T-cell (primary cell): ENCODE measurements at regions not wholly inside any gene's neighbourhood (a gene's known extent, or its start where the extent isn't known, plus 50 kb on each side); places are given as distances from the start of the nearest gene placed in this dataset.
"Not testable (repeated sequence)": the region's sequence is repeated elsewhere in the genome, so short reads cannot be mapped to it uniquely, and the experiment has no call there.

Experiments used
- ATAC-seq, 4 experiments: fragments of 200-7000 bp in 3 of 4; fragments of 150-1000 bp in 1 of 4; cut with Tn5 transposase; replicated peaks in 1 of 4; 1 replicate in 3 of 4; 2 replicates in 1 of 4; pipeline ENCODE4 v1.10.0; 2021; ENCODE audit warnings: moderate library complexity in 3 of 4, mild to moderate bottlenecking in 2 of 4, moderate number of reproducible peaks in 1 of 4
- CTCF ChIA-PET, 2 donors: fragments of 300-600 bp; sonication (Branson Sonifier 250); formaldehyde crosslinking; loops; one replicate each; lab custom pipeline; 2022; ENCODE audit warnings: antibody characterized with exemption in 2 of 2; lab: Charles Lee
- POLR2A ChIA-PET, 2 donors: fragments of 300-600 bp; sonication (Branson Sonifier 250); formaldehyde crosslinking; loops; one replicate each; lab custom pipeline; 2022; ENCODE audit warnings: antibody characterized with exemption in 2 of 2; lab: Charles Lee
- DNase-seq, 35 experiments: peaks; one replicate each; pipeline versions ENCODE4 v3.0.0 to v3.0.0-alpha.2; 2013 to 2023
- H3K27ac ChIP-seq: one replicate; pipeline ENCODE4 v1.5.1; 2013; ENCODE audit warnings: low read length
- H3K27me3 ChIP-seq, 2 experiments: replicated peaks in 1 of 2; 1 replicate in 1 of 2; 2 replicates in 1 of 2; pipeline versions ENCODE4 v1.6.1 to v1.7.0; 2013; ENCODE audit warnings: low read length in 1 of 2, mixed read lengths in 1 of 2; ENCODE audit not compliant: control insufficient read depth in 2 of 2, insufficient read depth in 2 of 2; ENCODE audit errors: extremely low read depth in 1 of 2
- H3K36me3 ChIP-seq, 2 donors: 1 replicate in 1 of 2; 2 replicates in 1 of 2; pipeline versions ENCODE4 v1.6.1 to v1.7.0; 2013; ENCODE audit warnings: low read length in 1 of 2; ENCODE audit not compliant: control insufficient read depth in 2 of 2, insufficient read depth in 1 of 2; ENCODE audit errors: extremely low read depth in 1 of 2
- H3K4me1 ChIP-seq, 2 experiments: 1 replicate in 1 of 2; 2 replicates in 1 of 2; pipeline versions ENCODE4 v1.6.1 to v1.7.0; 2013; ENCODE audit warnings: low read length in 2 of 2, mixed read lengths in 1 of 2; ENCODE audit not compliant: insufficient read depth in 2 of 2, control insufficient read depth in 1 of 2; ENCODE audit errors: extremely low read depth in 1 of 2
- H3K4me3 ChIP-seq, 2 donors: 1 replicate in 1 of 2; 2 replicates in 1 of 2; pipeline versions ENCODE4 v1.5.1 to v1.7.0; 2013; ENCODE audit warnings: mild to moderate bottlenecking in 2 of 2, low read length in 1 of 2, moderate library complexity in 1 of 2; ENCODE audit not compliant: control insufficient read depth in 1 of 2; ENCODE audit errors: extremely low read depth in 1 of 2
- H3K9me3 ChIP-seq: 2 replicates; pipeline ENCODE4 v1.7.0; 2013
- H3K27ac Mint-ChIP-seq, 2 donors: one replicate each; pipeline ENCODE4 v1.8.0; 2020 to 2021; ENCODE audit warnings: mild to moderate bottlenecking in 2 of 2, mixed read lengths in 2 of 2
- H3K27me3 Mint-ChIP-seq, 2 donors: one replicate each; pipeline ENCODE4 v1.8.0; 2021 to 2022; ENCODE audit warnings: mixed read lengths in 2 of 2
- H3K36me3 Mint-ChIP-seq: one replicate; pipeline ENCODE4 v1.8.0; 2021; ENCODE audit warnings: mixed read lengths
- H3K4me1 Mint-ChIP-seq, 3 donors: one replicate each; pipeline ENCODE4 v1.8.0; 2020 to 2022; ENCODE audit warnings: mixed read lengths in 3 of 3, mild to moderate bottlenecking in 1 of 3
- H3K4me3 Mint-ChIP-seq, 3 donors: one replicate each; pipeline ENCODE4 v1.8.0; 2020 to 2022; ENCODE audit warnings: mild to moderate bottlenecking in 3 of 3, mixed read lengths in 3 of 3, moderate library complexity in 3 of 3
- H3K9me3 Mint-ChIP-seq, 3 donors: one replicate each; pipeline ENCODE4 v1.8.0; 2020 to 2022; ENCODE audit warnings: mixed read lengths in 3 of 3
- WGBS: methylation state at CpG from one replicate; pipeline ENCODE4 v1.1.5; 2013; ENCODE audit warnings: missing lambda C conversion rate; ENCODE audit not compliant: insufficient coverage; 5-methylcytosine and 5-hydroxymethylcytosine counted together

DNA sequence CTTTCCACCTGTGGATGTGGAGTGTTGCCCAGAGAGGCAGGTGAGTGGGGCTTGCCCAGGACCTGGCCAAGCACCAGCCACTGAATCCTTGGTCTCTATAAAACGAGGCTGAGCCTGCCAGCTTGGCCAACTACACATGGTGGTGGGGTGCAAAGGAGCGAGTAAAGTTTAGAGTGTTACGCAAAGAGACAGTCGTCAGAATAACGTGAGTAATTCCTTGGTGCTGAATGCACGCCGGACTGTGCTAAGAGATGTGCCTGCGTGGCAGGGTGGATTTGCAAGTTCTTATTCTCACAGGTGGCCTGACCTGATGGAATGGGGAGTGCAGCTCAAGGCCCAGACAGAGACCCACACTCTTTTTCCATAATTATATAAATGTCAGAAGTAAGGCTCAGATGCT lies 88.6 kb upstream of the B3GAT1 start:
- Histone ChIP-seq H3K27ac (no peak overlapping the region), H3K27me3 (peaks cover 0 to 31% of the 10 kb centered on the region in 2 experiments), H3K36me3 (no peaks in the 10 kb centered on the region), H3K9me3 (no peaks in the 10 kb centered on the region), H3K4me3 (no peak overlapping the region), H3K4me1 (no peaks in the 10 kb centered on the region)
- DNase-seq (no peak), ATAC-seq (no peak)
- 81% methylated on average over 7 of the region's 8 CpGs for WGBS
- Mint-ChIP-seq H3K4me1 (no peaks in the 10 kb centered on the region), H3K27ac (no peak overlapping the region), H3K36me3 (no peaks in the 10 kb centered on the region), H3K27me3 (peaks cover 27 to 28% of the 10 kb centered on the region in 2 donors), H3K4me3 (no peak overlapping the region), H3K9me3 (peaks cover 0 to 12% (median 7%) of the 10 kb centered on the region in 3 donors)
- ChIA-PET POLR2A (no interaction called here), CTCF (no interaction called here)

DNA sequence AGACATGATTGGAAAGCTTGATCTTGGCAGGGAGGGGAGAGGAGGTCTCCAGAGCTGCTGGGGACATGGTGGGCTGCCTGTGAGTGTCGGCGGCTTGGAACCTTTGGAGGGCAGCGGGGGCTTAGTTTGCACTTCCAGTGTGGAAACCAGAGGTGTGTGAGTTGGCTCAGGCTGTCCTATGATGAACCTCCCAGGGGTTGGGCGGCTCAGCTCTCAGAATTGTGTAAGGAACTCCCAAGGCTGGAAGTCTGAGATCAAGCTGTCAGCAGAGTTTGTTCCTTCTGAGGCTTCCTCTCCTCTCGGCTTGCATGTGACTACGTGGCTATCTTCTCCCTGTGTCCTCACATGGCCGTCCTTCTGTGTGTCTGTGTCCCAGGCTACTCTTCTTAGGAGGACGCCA lies 87.9 kb upstream of the B3GAT1 start:
- H3K9me3 Mint-ChIP-seq = peaks cover 5 to 17% (median 13%) of the 10 kb centered on the region in 3 donors
- H3K36me3 Mint-ChIP-seq = no peaks in the 10 kb centered on the region
- ChIA-PET POLR2A (no interaction called here), CTCF (no interaction called here)
- ATAC-seq = no peak
- Histone ChIP-seq H3K4me3 (no peak overlapping the region), H3K4me1 (no peaks in the 10 kb centered on the region), H3K36me3 (no peaks in the 10 kb centered on the region), H3K27me3 (peaks cover 0 to 31% of the 10 kb centered on the region in 2 experiments), H3K9me3 (no peaks in the 10 kb centered on the region), H3K27ac (no peak overlapping the region)
- peaks cover 31 to 32% of the 10 kb centered on the region in 2 donors for H3K27me3 Mint-ChIP-seq
- H3K27ac Mint-ChIP-seq = no peak overlapping the region
- H3K4me1 Mint-ChIP-seq = no peaks in the 10 kb centered on the region
- DNase-seq = no peak
- H3K4me3 Mint-ChIP-seq = no peak overlapping the region
- 75% methylated on average over 8 of the region's 8 CpGs for WGBS

DNA sequence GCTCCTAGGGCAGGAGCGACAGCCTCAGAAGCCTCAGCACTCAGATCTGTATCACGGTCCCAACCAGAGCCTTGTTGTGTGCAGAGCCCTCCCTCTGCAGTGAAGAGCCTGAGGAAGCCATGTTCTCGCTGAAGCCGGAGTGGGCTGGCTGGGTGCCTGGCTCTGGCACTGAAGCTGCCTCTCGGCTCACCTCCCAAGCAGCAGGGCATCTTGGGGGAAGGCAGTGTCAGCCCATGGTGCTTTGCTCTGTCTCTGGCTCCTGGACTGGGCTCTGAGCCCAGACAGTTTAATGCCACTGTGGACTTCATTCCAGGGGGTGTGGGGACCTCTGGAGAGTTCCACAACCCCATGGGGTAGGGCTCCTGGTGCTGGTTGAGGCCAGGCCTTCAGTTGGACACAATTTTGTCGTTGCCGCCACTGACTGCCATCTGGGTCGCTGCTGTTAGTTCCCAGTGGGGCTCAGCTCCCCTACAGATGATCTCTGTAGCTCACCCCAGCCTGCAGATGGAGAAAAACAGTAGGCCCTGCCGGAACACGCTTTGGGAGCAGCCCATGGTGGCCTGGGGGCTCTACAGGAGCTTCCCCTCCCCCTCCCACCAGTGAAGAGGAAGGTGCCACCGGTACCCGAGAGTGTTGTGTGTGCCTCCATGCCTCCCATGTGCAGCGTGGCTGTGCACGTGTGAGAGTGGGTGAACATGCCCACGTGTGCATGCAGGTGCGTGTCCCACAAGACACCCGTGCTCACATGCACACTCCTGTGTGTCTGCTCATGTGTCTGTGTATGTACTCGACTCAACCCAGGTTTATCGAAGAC lies 86.5 kb upstream of the B3GAT1 start:
- Histone ChIP-seq H3K4me3 (no peak overlapping the region), H3K4me1 (no peaks in the 10 kb centered on the region), H3K27me3 (peaks cover 0 to 30% of the 10 kb centered on the region in 2 experiments), H3K36me3 (no peaks in the 10 kb centered on the region), H3K9me3 (no peaks in the 10 kb centered on the region), H3K27ac (no peak overlapping the region)
- ATAC-seq (no peak), DNase-seq (no peak)
- Mint-ChIP-seq H3K4me1 (no peaks in the 10 kb centered on the region), H3K27me3 (peaks cover 22 to 27% of the 10 kb centered on the region in 2 donors), H3K4me3 (no peak overlapping the region), H3K9me3 (peaks cover 6 to 21% (median 15%) of the 10 kb centered on the region in 3 donors), H3K36me3 (no peaks in the 10 kb centered on the region), H3K27ac (no peak overlapping the region)
- CTCF ChIA-PET = interaction anchor here in 1 of 2 donors (0.6 kb wide), 1 partner anchor 20 kb away, joined by 3 read pairs; no protein-coding TSS in a partner anchor
- POLR2A ChIA-PET = no interaction called here
- 89% methylated on average over 15 of the region's 19 CpGs for WGBS

DNA sequence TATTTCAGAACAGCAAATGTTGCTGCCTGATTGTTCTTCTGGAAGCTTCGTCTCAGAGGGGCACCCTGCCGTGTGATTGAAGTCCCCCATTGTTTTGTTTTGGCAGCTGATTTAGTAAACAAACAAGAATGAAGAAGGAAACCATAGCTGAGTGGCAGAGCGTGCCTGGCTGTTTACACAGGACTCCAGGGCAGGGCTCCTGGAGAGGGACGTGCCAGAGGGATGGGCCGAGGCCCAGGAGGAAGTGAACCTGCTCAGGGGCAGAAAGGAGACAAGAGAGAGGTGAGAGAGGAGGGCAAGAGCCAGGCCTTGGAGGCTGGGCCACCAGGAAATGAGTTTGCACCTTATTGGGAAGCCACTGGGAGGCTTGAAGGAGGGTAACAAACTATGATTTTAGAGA lies 85.5 kb upstream of the B3GAT1 start:
- ATAC-seq (no peak), DNase-seq (no peak)
- Histone ChIP-seq H3K27ac (no peak overlapping the region), H3K4me3 (no peak overlapping the region), H3K4me1 (no peaks in the 10 kb centered on the region), H3K36me3 (no peaks in the 10 kb centered on the region), H3K9me3 (no peaks in the 10 kb centered on the region), H3K27me3 (peaks cover 0 to 23% of the 10 kb centered on the region in 2 experiments)
- ChIA-PET CTCF (interaction anchor here in 1 of 2 donors (0.6 kb wide), 1 partner anchor 19 kb away, joined by 3 read pairs; no protein-coding TSS in a partner anchor), POLR2A (no interaction called here)
- Mint-ChIP-seq H3K27ac (no peak overlapping the region), H3K36me3 (no peaks in the 10 kb centered on the region), H3K4me1 (no peaks in the 10 kb centered on the region), H3K9me3 (peaks cover 10 to 21% (median 20%) of the 10 kb centered on the region in 3 donors), H3K4me3 (no peak overlapping the region), H3K27me3 (peaks cover 18 to 21% of the 10 kb centered on the region in 2 donors)
- WGBS = 35% methylated on average over 5 of the region's 5 CpGs

DNA sequence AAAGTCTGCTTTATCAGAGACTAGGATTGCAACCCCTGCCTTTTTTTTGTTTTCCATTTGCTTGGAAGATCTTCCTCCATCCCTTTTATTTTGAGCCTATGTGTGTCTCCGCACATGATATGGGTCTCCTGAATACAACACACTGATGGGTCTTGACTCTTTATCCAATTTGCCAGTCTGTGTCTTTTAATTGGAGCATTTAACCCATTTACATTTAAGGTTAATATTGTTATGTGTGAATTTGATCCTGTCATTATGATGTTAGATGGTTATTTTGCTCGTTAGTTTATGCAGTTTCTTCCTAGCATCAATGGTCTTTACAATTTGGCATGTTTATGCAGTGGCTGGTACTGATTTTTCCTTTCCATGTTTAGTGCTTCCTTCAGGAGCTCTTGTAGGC lies 84.0 kb upstream of the B3GAT1 start:
- DNase-seq, H3K4me3 ChIP-seq, H3K4me3 Mint-ChIP-seq, CTCF ChIA-PET, H3K27ac ChIP-seq, H3K27ac Mint-ChIP-seq, POLR2A ChIA-PET, H3K9me3 ChIP-seq, H3K4me1 Mint-ChIP-seq, H3K4me1 ChIP-seq, H3K36me3 Mint-ChIP-seq, H3K36me3 ChIP-seq, ATAC-seq: not testable (repeated sequence)
- peaks cover 0 to 20% of the 10 kb centered on the region in 2 experiments for H3K27me3 ChIP-seq
- Mint-ChIP-seq H3K27me3 (peaks cover 14 to 15% of the 10 kb centered on the region in 2 donors), H3K9me3 (peaks cover 10 to 21% (median 20%) of the 10 kb centered on the region in 3 donors)
- no CpG with 5 or more reads among the region's 2 CpGs for WGBS

DNA sequence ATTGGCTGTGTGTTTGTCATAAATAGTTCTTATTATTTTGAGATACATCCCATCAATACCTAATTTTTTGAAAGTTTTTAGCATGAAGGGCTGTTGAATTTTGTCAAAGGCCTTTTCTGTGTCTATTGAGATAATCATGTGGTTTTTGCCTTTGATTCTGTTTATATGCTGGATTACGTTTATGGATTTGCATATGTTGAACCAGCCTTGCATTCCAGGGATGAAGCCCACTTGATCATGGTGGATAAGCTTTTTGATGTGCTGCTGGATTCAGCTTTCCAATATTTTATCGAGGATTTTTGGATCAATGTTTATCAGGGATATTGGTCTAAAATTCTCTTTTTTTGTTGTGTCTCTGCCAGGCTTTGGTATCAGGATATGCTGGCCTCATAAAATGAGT lies 82.4 kb upstream of the B3GAT1 start:
- not testable (repeated sequence) for ATAC-seq

More for the DNA sequence above, 82.4 kb upstream of the B3GAT1 start:
- H3K4me1 ChIP-seq, DNase-seq, H3K36me3 ChIP-seq, H3K27ac ChIP-seq, H3K4me3 Mint-ChIP-seq, H3K4me3 ChIP-seq, H3K27ac Mint-ChIP-seq, H3K9me3 ChIP-seq, H3K36me3 Mint-ChIP-seq, CTCF ChIA-PET, POLR2A ChIA-PET, H3K4me1 Mint-ChIP-seq: not testable (repeated sequence)
- WGBS = 50% methylated on average over 1 of the region's 2 CpGs
- Mint-ChIP-seq H3K27me3 (peaks cover 10 to 13% of the 10 kb centered on the region in 2 donors), H3K9me3 (peaks cover 10 to 21% (median 20%) of the 10 kb centered on the region in 3 donors)
- H3K27me3 ChIP-seq = peaks cover 0 to 12% of the 10 kb centered on the region in 2 experiments
